ENCODE measurements at regions not wholly inside any gene's neighbourhood (a gene's known extent, or its start where the extent isn't known, plus 50 kb on each side); places are given as distances from the start of the nearest gene placed in this dataset.
A peak's percentile ranks its signal among the peaks of the same experiment; 100 is the strongest.
"Not testable (repeated sequence)": the region's sequence is repeated elsewhere in the genome, so short reads cannot be mapped to it uniquely, and the experiment has no call there.

GRCh38 chr6:137545073-137545472 lies 50.9 kb upstream of the OLIG3 start:
- no peak for DNase-seq
- in situ Hi-C loops (cut with MboI; ENCODE audit: low pct_unique_long_range_greater_than_20kb, low sequenced_read_pairs), result no loop called here

GRCh38 chr6:137547186-137547585 lies 53.0 kb upstream of the OLIG3 start:
- in situ Hi-C loops (cut with MboI; ENCODE audit: low pct_unique_long_range_greater_than_20kb, low sequenced_read_pairs), result no loop called here
- no peak for DNase-seq

- in situ Hi-C loops (cut with MboI; ENCODE audit: low pct_unique_long_range_greater_than_20kb, low sequenced_read_pairs), result no loop called here
- DNase-seq, result no peak
Measured at GRCh38 chr6:137547601-137548000, 53.4 kb upstream of the OLIG3 start.

- in situ Hi-C loops (cut with MboI; ENCODE audit: low pct_unique_long_range_greater_than_20kb, low sequenced_read_pairs), result no loop called here
- DNase-seq, result no peak
Measured at GRCh38 chr6:137549106-137549505, 54.9 kb upstream of the OLIG3 start.

- in situ Hi-C loops (cut with MboI; ENCODE audit: low pct_unique_long_range_greater_than_20kb, low sequenced_read_pairs), result no loop called here
- no peak for DNase-seq
Measured at GRCh38 chr6:137550535-137550934, 56.3 kb upstream of the OLIG3 start.

- DNase-seq, result no peak
- in situ Hi-C loops (cut with MboI; ENCODE audit: low pct_unique_long_range_greater_than_20kb, low sequenced_read_pairs), result no loop called here
Measured at GRCh38 chr6:137552146-137552545, 58.0 kb upstream of the OLIG3 start.

GRCh38 chr6:137552809-137553208 lies 58.6 kb upstream of the OLIG3 start:
- no peak for DNase-seq
- in situ Hi-C loops (cut with MboI; ENCODE audit: low pct_unique_long_range_greater_than_20kb, low sequenced_read_pairs), result no loop called here

GRCh38 chr6:137559521-137560183 lies 65.5 kb upstream of the OLIG3 start:
- in situ Hi-C loops (cut with MboI; ENCODE audit: low pct_unique_long_range_greater_than_20kb, low sequenced_read_pairs), result not testable (repeated sequence)
- peak; percentile 11 for DNase-seq

GRCh38 chr6:137560184-137560563 lies 66.0 kb upstream of the OLIG3 start:
- no peak for DNase-seq
- in situ Hi-C loops (cut with MboI; ENCODE audit: low pct_unique_long_range_greater_than_20kb, low sequenced_read_pairs), result no loop called here

GRCh38 chr6:137568067-137568466 lies 73.9 kb upstream of the OLIG3 start:
- in situ Hi-C loops (cut with MboI; ENCODE audit: low pct_unique_long_range_greater_than_20kb, low sequenced_read_pairs), result no loop called here
- DNase-seq, result no peak

GRCh38 chr6:137570393-137570792 lies 76.2 kb upstream of the OLIG3 start:
- in situ Hi-C loops (cut with MboI; ENCODE audit: low pct_unique_long_range_greater_than_20kb, low sequenced_read_pairs), result no loop called here
- DNase-seq, result no peak

- peak; percentile 49 for DNase-seq
- in situ Hi-C loops (cut with MboI; ENCODE audit: low pct_unique_long_range_greater_than_20kb, low sequenced_read_pairs), result no loop called here
Measured at GRCh38 chr6:137571854-137572253, 77.7 kb upstream of the OLIG3 start.

- DNase-seq, result no peak
- in situ Hi-C loops (cut with MboI; ENCODE audit: low pct_unique_long_range_greater_than_20kb, low sequenced_read_pairs), result no loop called here
Measured at GRCh38 chr6:137573739-137574138, 79.5 kb upstream of the OLIG3 start.

GRCh38 chr6:137579612-137580011 lies 85.4 kb upstream of the OLIG3 start:
- peak; percentile 1 for DNase-seq
- in situ Hi-C loops (cut with MboI; ENCODE audit: low pct_unique_long_range_greater_than_20kb, low sequenced_read_pairs), result no loop called here

GRCh38 chr6:137581019-137581707 lies 87.0 kb upstream of the OLIG3 start:
- in situ Hi-C loops (cut with MboI; ENCODE audit: low pct_unique_long_range_greater_than_20kb, low sequenced_read_pairs), result no loop called here
- DNase-seq, result peak; percentile 3

GRCh38 chr6:137583519-137583918 lies 89.3 kb upstream of the OLIG3 start:
- DNase-seq; in situ Hi-C loops (cut with MboI; ENCODE audit: low pct_unique_long_range_greater_than_20kb, low sequenced_read_pairs): not testable (repeated sequence)

GRCh38 chr6:137588472-137588871 lies 94.3 kb upstream of the OLIG3 start:
- in situ Hi-C loops (cut with MboI; ENCODE audit: low pct_unique_long_range_greater_than_20kb, low sequenced_read_pairs), result no loop called here
- no peak for DNase-seq

- in situ Hi-C loops (cut with MboI; ENCODE audit: low pct_unique_long_range_greater_than_20kb, low sequenced_read_pairs), result no loop called here
- DNase-seq, result peak; percentile 50
Measured at GRCh38 chr6:137589067-137589848, 95.1 kb upstream of the OLIG3 start.

- in situ Hi-C loops (cut with MboI; ENCODE audit: low pct_unique_long_range_greater_than_20kb, low sequenced_read_pairs), result no loop called here
- DNase-seq, result no peak
Measured at GRCh38 chr6:137590684-137591083, 96.5 kb upstream of the OLIG3 start.

- in situ Hi-C loops (cut with MboI; ENCODE audit: low pct_unique_long_range_greater_than_20kb, low sequenced_read_pairs), result no loop called here
- DNase-seq, result no peak
Measured at GRCh38 chr6:137601471-137601870, 107.3 kb upstream of the OLIG3 start.

All from KBM-7 (cell line).